GM19035 (cell line): ENCODE measurements at regions not wholly inside any gene's neighbourhood (a gene's known extent, or its start where the extent isn't known, plus 50 kb on each side); places are given as distances from the start of the nearest gene placed in this dataset.

Source experiments
- ATAC-seq: cut with Tn5 transposase; IDR thresholded peaks from one replicate; pipeline ENCODE4 v1.9.1; 2021; ENCODE audit not compliant: unreplicated experiment

DNA sequence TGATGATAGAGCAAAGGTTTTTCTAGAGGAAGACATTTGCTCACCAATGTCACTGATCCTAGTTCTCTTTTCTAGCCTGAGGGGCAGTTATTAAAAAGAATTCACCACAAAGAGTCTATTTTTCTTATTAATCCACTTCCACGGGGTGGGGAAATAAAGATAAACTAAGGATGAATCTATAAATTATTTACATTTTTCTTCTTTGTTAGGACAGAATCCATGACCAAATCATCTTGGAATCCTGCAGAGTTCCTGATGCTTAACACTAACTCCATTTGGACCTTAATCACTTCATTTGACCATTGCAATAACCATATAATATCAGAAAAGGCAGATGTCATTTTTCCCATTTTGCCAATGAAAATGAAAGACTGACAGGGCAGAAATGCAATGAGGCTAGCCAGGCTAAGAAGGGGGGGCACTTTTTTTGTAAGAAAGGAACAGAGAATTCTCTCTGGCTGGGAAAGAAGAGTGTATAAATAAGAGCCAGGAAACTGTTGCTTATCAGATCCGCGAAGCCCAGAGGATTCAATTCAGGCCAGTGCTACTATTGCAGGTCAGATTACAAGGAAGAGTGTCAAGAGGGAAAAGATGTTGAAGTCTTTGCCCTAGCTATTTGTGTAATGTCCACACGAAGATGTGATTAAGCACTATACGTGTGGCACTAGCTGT, 433.2 kb downstream of the TNS3 start:
- no peak for ATAC-seq

DNA sequence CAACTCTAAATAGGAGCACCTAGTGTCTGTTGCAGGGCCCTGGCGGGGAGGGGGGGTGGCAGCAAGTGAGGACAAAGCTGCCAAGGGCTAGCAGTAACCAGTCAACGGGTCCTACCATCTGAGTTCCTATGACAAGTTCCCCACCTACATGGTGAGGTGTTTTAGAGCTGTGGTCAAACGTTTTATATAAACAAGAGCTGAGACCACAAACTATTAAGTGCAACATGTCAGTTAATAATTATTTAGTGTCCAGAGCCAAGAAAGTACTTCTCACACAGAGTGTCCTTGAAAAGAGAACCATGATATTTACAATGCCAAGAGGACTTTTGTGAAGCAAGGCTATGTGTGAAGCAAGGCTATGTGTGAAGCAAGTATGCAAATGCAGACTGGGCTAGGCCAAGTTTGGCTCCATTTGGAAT, 434.7 kb downstream of the TNS3 start:
- no peak for ATAC-seq

DNA sequence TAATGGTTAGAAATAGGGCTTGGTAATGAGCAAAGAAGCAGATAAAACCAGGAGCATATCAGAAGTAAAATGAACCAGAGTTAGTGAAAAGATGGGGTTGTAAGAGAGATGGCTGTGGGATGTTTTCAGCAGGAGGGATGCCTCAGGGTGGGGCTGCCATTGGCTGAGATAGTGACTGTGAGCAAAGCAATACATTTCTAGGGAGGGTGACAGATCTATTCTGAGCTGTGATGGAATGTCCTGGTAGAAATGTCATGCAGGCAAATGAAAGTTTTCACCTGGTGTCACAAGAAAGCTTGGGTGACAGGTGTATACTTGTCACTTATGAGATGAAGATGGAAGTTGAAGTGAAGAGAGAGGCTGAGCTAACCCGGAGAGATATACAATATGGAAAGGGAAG, 435.9 kb downstream of the TNS3 start:
- ATAC-seq: no peak

DNA sequence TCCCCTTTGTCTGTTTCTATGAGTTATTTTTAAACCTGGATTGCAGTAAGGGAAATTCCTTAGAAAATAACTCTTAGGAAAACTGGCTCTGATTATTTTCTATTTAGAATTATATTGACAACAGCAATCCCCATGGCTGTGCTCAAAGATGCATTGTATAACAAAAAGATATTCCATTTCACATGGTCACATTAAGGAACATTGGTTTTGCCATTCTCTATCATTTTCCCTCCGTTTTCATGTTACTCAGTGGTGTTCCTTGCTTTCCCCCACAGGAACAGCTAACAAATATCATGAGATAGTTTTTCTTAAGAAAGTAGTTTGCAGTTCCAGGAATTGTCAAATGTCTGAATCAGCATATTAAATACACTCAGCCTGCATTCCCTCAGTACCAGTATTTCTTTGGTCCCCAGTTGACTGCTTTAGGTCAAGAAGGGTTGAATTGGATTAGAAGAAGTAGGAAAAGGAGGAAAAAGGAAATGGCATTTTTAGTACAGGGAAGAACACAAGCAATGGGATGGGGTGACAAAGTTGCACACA, 436.7 kb downstream of the TNS3 start:
- no peak for ATAC-seq

DNA sequence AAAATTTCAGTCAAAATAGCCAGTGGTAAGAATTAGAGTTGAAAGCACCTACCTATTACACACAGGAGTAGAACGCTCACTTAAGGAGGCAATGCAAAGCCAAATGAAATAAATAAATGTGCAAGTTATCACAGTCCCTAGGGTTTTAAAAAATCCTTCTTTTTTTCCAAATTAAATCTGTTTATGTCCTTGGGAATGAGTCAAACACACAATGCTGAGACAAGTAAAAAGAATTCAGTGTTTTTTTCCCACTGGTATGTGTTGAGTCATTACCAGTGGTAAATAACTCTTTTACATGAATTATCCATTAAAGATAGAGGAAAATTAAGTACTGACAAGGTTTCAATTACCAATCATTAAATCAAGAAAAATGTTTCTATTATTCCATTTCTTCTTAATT, 438.6 kb downstream of the TNS3 start:
- no peak for ATAC-seq

DNA sequence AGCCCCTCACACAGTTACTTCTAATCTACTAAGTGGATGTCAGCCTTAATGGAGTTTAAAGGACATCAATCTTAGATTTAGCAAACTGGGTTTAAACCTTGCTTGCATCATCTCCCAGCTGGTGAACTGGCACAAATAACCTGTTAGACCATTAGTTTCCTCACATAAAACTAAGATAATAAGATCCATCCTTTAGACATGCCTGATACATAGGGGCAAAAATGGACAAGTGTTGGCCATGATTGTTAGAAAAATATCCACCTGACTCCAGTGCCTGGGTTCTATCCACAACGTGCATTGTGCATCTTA, 439.1 kb downstream of the TNS3 start:
- ATAC-seq: no peak

DNA sequence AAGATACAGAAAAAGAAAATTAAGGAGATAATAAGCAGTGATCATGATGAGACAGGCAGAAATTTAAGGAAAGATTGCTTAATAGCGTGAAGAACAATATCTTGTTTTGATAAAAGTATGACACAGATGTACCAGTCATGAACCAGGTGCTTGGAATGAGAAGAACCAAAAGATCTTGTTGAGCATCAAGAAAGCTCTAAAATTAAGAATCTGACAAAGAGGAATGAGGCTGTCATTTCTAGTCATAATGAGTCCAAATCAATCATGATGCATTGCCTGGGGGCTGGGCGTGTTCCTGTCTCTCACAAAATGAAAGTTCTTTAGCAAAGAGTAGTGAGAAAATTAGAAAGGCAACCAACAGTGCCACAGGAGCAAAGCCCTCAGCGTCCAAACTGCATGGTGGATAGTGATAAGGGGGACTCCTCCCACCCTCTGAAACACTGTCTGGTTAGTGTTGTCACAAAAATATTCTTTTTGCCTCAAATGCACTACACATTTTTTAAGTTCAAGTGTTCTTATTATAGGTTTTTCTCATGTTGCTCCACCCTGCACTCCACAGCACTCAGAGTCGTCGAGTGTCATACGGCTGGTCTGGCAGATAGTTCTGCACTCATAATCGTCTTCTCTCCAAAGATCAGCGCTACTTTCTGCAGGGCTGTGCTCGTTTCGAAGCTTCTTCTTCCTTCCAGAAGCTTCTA, 439.6 kb downstream of the TNS3 start:
- ATAC-seq: no peak

DNA sequence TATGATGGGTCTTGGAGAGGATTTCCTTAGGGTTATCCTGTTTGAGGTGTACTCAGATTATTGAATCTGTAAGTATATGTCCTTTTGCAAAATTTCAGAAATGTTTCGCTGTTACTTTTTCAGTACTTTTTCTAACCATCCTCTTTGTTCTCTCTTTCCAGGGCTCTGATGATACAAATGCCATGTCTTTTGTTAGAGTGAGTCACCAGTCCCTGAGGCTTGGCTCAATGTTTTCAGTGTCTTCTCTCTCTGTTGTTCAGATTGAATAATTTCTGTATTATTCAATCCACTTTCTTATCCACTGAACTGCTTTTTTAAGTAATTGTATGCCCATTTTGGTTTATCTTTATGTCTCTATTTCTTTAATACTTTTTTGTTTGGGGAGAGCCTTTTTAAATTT, 449.4 kb downstream of the TNS3 start:
- no peak for ATAC-seq

DNA sequence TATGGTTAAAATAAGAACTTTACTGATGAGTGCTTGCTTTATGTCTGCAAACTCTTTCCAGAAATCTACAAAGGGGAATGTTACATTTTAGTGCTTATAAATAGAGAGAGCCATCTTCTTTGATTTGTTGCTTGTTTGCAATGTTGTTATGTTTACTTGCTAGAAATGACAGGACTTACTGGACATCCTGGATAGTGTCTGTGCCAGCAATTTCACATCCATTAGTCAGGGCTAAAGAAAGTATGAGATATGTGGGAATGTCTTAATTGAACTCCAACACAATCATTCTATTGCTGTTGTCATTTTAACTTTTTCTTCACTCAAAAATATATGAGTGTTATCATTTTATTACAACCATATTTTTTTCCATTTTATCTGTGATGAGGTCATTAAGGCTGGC, 453.2 kb downstream of the TNS3 start:
- ATAC-seq: no peak

DNA sequence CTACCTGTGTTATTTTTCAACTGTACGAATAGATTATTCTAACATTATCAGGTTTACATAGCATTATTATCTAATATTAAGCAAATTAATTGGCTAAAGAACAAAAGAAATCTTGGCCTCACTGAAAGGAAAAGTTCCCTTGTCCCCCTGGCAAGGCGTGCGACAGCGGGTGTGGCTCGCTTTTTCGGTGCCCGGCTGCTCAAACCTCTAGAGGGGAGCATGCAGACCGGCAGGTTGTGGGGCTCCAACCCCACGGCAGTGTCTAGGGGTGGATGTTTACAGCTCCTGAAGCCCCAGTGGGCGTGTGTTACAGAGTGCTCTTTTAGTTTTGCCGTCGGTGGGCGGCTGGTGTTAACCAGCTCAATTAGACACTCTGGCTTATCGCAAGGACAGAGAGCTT, 456.4 kb downstream of the TNS3 start:
- ATAC-seq: no peak

DNA sequence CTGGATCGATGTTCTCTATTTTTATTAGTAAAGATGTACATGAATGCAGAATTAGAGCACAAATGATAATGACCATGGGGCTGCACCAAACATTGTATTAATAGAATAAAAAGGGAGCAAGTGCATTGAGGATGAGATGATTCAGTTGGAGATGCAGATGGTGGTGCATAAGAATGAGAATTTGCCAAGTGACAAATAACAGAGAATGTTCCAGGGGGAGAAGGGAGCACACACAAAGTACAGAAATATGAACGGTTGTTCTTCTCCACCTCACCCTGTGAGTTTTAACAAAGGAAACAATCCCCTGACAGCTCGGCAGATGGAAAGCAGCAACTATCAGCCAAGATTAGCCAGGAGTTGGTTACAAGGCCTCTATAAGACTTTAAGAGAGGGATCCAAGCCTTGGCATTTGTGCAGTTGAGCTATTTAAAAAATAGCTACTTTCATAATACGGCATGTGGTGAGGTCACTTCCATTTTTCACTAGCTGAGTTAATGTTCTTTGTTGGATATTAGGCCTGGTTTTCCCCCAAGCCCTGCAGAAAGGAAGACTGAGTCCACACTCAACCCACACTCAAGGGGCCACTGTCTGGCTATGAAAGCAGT, 462.5 kb downstream of the TNS3 start:
- ATAC-seq: no peak

DNA sequence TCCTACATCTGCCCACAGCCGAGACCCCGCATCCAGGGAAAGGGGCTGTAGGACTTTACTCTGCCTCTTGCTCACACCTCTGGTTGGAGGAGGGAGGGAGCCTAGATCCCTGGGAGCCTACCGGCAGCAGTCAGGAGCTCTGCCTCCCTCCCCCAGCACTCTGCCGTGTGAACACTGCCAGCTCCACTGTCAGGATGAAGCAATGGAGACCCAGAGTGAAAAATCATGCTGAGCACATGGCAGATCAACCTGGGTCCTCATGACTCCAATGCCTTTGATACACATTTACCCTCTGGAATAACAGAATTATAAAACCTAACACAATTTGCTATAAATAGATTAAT, 477.7 kb downstream of the TNS3 start:
- ATAC-seq: no peak

DNA sequence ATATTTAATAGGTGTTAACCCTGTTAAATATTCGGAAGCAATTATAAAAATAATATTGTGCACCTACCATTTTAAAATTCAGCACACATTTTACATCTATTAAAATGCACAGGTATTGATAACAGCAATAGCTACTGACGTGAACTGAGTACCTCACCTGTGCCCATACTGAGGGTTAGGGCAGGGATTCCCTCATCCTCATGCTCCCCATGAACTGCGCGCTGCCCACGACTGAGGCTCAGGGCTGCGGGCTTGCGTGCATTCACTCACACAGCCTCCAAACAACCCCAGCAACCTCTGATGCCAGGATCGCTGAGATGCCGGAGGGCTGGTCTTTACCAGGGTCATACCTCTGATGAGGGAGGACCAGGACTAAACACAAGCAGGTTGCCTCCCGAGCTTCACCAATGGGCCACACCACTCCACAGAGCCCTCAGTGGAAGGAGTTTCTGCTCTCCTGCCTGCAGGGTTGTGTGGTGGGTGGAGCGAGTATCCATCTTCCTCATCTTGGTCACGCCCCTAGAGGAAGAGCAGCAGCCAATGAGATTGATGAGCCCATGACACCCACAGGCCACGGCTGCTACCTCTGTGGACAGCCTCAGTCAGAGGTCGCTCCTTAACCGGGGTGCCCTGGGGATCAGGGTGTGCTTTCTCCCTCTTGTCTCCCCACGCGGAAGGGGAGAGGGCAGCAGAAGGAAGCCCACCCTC, 478.3 kb downstream of the TNS3 start:
- ATAC-seq: no peak

DNA sequence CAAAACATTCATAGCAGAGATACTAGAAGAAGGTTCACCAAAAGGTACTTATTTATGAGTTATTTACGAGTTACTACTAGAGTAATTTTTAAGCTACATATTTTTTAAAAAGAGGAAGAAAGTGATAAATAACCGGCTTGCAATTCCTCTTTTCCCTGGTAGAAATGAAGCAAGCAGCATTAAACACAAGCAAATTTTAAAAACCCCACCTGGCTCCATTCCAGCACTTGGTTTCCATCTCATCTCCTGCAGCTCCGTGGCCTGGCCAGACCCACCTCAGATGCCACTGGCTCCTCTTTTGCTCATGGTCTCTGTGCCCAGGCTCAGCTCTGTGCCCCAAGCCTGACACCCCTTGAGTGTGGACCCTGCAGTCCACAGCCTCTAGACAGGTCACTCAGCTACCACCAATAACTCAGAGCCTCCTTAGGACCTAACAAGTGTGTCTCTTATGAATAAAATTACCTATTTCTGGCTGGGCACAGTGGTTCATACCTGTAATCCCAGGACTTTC, 479.5 kb downstream of the TNS3 start:
- ATAC-seq: no peak

DNA sequence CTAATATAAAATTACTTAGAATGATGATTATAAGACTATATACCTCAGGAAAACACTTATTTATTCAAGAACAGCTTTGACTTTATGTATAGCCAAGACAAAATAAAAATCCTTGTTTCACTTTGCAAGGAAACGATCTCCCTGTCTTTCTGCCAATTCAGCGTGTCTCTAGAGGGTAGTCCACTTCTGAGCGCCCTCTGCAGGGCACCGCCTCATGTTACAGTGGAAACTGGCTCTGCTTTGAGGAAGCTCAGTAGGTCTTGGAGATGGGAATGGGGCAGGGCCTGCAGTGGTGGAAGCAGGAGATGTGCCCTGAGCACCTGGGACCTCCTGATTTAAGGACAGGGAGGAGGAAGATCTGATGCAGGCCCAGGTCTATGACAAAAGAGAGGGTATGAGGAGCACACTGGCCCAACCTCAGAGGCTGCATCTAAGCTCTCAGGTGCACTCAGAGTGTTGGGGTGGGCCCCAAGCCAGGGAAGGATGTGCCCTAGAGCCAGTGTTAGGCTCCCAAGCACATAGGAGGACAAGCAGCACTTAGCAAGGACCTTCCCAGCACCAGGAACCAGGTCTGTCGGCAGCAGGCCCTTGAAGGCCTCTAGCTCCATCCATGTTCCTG, 481.0 kb downstream of the TNS3 start:
- no peak for ATAC-seq

DNA sequence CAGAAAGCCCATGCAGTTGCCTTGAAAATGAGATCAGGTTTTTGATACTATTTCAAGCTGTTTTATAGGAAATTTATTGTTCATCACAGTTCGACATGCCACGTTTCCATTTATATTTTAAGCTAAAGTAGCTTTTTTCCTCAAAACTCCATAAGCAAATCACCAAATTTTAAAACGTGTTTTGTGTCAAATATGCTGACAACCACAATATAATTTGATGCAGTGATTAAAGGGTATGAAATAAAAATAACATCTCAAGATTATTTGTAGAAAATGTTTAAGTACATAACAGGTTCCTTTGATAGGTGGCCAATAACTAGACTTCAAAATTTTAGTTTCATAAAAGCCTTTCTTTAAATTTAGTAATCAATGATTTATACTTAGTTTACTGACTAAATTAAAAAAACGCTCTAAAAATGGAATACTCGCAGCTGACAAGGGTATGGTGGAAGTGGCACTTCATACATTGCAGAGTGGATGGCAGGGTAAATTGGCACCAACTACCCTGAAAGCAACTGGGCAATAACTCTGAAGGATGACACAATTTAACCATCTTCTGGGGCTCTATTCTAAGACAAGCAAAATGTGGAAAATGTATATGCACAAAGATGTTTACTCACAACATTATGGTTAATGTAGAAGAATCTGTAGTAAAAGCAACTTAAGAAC, 481.6 kb downstream of the TNS3 start:
- no peak for ATAC-seq

DNA sequence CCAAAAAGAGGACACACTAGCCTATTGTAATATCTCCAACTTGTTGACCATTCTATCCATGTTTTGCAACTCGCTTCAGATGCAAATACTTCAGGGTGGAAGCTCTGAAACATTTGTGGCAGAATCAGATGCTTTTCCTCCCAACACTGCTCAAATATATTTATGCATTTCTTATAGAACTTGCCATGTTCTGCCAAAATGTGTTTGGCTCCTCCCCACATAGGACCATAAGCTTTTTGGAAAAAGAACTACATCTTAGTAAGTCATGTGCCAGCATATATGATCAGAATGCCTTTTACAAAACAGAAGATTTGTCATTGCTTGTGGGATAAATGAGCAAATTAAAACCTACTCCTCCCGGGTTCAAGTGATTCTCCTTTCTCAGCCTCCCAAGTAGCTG, 484.5 kb downstream of the TNS3 start:
- ATAC-seq: no peak

DNA sequence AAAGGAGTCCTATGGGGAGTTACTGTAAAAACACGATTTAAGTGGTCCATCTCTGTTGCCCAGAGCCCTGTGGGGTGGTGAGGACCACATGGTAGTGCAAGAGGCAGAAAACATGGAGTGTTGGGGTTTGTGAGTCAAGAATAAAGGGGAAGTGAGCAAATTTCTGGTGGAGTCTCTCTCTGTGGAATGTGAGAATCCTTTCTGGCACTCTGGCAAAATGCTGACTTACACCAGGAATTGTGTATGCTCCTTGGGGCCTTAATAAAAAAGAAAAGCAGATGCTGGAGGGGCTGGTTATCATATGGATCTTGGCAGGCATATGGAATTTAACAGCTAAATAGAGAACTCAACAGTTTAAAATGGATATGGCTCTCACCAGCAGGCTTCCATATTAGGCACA, 486.0 kb downstream of the TNS3 start:
- no peak for ATAC-seq

DNA sequence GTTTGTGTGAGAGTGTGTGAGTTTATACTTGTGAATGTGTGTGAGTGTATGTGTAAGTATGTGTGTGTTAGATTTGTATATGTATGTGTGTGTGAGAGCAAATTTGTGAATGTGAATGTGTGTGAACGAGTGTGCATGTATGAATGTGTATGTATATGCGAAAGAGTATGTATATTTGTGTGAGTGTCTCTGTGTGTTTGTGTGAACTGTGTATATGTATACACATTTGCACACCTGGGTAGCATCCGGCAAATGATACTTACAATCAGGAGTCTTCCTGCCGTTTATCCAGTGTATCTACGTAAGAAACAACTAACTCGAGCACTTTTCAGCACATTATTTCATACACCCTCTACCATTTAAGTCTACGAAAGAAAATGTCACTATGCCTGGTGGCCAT, 487.4 kb downstream of the TNS3 start:
- ATAC-seq: no peak

DNA sequence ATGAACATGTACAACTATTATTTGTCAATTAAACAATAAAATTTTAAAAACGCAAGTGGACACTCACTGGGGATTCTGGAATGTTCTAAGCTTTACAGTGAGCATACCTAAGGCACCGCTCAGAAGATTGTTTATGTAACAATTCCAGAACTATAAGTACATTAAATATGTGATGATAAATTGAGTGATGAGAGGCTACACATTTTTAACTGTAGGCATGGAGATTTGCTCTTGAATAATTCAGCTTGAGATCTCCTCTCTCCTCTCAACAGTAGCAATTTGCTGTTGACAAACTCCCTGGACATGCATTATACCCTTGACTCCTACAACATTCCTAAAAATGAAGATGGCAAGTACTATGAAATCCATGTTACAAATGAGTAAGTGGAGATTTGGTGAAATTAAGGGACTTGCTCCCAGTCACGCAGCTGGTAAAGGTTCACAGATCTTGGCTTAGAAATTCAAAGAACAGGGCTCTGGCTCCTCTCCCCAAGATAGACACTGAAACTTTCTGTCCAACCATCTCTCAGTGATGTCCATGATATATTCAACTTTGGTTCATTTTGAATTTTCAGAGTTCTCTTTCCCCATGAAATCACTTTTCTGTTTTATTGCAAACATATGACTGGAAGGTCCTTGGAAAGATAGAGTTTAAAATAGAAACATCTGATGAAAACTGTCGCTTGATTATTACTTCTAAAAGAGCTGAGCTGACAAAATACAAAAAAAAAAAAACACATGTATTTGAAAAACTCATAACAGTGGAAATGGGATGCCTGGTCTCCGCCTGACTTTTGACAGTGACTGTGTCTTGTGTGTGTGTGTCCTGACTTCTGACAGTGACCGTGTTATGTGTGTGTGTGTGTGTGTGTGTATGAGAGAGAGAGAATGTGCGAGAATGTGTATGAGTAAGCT, 488.3 kb downstream of the TNS3 start:
- ATAC-seq: no peak
